ENCODE measurements at regions not wholly inside any gene's neighbourhood (a gene's known extent, or its start where the extent isn't known, plus 50 kb on each side); places are given as distances from the start of the nearest gene placed in this dataset.

DNA sequence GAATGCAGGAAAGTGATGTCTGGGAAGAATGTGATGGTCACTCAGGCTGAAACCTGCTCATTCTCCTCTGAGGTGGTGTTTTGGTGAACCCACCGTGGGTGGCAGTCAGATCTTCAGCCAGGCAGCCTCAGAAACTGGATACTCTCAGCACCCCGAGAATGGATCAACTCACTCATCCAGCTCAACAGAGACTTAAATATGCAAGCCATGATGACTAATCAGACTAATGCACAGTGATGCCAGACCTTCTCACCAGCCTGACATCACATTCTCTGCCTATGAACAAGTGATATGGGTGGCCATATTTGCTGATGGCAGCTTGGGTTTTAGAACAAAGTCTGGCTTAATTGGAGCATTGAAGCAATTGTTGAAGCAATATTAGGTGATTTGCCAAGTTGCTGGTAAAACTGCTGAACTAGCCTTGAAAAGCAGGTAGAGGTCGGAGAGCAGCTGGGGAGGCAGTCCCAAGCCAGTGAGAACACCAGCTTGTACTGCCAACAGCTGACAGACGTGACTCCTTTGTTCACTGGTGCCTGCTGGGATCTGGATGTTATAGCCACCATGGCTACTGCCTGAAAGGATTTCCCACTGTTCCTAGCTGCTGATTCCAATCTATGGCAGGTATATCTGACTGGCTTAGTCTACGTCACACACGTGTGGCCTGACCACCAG lies 608.1 kb downstream of the MID1IP1 start:
- POLR2A ChIA-PET, result interaction anchor here (0.6 kb wide), 1 partner anchor 257 kb away, joined by 3 read pairs; no protein-coding TSS in a partner anchor
- H3K4me2 ChIP-seq (ENCODE audit: insufficient read depth, low read length), result no peak overlapping the region
- FAIRE-seq (no peak), DNase-seq (ENCODE audit: extremely low read depth in 1 of 4, low spot score in 3 of 4) (no peak), ATAC-seq (no peak)
- H3K9ac ChIP-seq (ENCODE audit: insufficient read depth in 1 of 2, low read depth in 2 of 2, low read length in 2 of 2), result no peak overlapping the region
- TF ChIP-seq, protein P1, sequence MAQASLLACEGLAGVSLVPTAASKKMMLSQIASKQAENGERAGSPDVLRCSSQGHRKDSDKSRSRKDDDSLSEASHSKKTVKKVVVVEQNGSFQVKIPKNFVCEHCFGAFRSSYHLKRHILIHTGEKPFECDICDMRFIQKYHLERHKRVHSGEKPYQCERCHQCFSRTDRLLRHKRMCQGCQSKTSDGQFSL (CRISPR knock-in tag; IDR thresholded peaks at IDR 0.05), result no peak
- TF ChIP-seq, protein P1 (tag; IDR thresholded peaks at IDR 0.05), result no peak
- in situ Hi-C loops (cut with MboI) (no loop called here), intact Hi-C loops (cut with micrococcal nuclease) (no loop called here)
- no TSS peak for BruUV-seq (replicated peaks)
- CTCF ChIA-PET (ENCODE audit: low intra/inter-chr PET ratio), result no interaction called here
- WGBS (ENCODE audit: insufficient coverage, low coverage, missing lambda C conversion rate), result 3% methylated on average over 6 of the region's 6 CpGs
- no peak overlapping the region for H3K4me3 ChIP-seq
- no peaks in the 10 kb centered on the region for H3K9me1 ChIP-seq (ENCODE audit: control insufficient read depth, insufficient read depth, low read length)
- no peaks in the 10 kb centered on the region for H3K36me3 ChIP-seq (ENCODE audit: control insufficient read depth, insufficient read depth, low read length)
- no peaks in the 10 kb centered on the region; a peak in 1 of 5 replicates for H3K4me1 ChIP-seq (replicated peaks in 1 of 2; ENCODE audit: control insufficient read depth in 2 of 2, insufficient read depth in 2 of 2, low read length in 2 of 2)
- H4K20me1 ChIP-seq (replicated peaks; ENCODE audit: control insufficient read depth, insufficient read depth, low read length), result no peaks in the 10 kb centered on the region
- H3K27ac ChIP-seq (ENCODE audit: extremely low read depth, low read depth, low read length), result no peak overlapping the region
- no peaks in the 10 kb centered on the region for H3K9me3 ChIP-seq (replicated peaks; ENCODE audit: control insufficient read depth, insufficient read depth, low read depth, low read length)
- H3K27me3 ChIP-seq (ENCODE audit: control insufficient read depth in 2 of 2, insufficient read depth in 2 of 2, low read length in 2 of 2), result peaks cover 0 to 14% of the 10 kb centered on the region in 2 experiments; a peak in 3 of 5 replicates
- H2AFZ ChIP-seq (ENCODE audit: low read depth, low read length), result no peak overlapping the region
- no peaks in the 10 kb centered on the region for H3K79me2 ChIP-seq (ENCODE audit: control insufficient read depth, insufficient read depth, low read length)

- POLR2A ChIA-PET, result no interaction called here
- H3K36me3 ChIP-seq (ENCODE audit: control insufficient read depth, insufficient read depth, low read length), result no peaks in the 10 kb centered on the region
- TF ChIP-seq DDX20 (tag; IDR thresholded peaks at IDR 0.05; ENCODE audit: low read depth) (no peak), ZNF408 (CRISPR knock-in tag; IDR thresholded peaks at IDR 0.05; ENCODE audit: low read depth) (no peak), NR0B1 (IDR thresholded peaks at IDR 0.05; ENCODE audit: partially characterized antibody) (no peak), SMAD1 (IDR thresholded peaks at IDR 0.05; ENCODE audit: low read depth, low read length, partially characterized antibody) (no peak), ERF (CRISPR knock-in tag; IDR thresholded peaks at IDR 0.05) (no peak), ZFX (CRISPR knock-in tag; IDR thresholded peaks at IDR 0.05) (no peak), BDP1 (IDR thresholded peaks at IDR 0.05; ENCODE audit: insufficient read depth, insufficient read length) (no peak), PRMT5 (CRISPR knock-in tag; IDR thresholded peaks at IDR 0.05) (no peak), ATF7 (IDR thresholded peaks at IDR 0.05) (no peak)
Measured at GRCh38 chrX:39414290-39414854, 613.1 kb downstream of the MID1IP1 start.

More at GRCh38 chrX:39414290-39414854, 613.1 kb downstream of the MID1IP1 start:
- Histone ChIP-seq H3K4me3 (no peak overlapping the region), H4K20me1 (replicated peaks; ENCODE audit: control insufficient read depth, insufficient read depth, low read length) (no peaks in the 10 kb centered on the region), H3K4me2 (ENCODE audit: insufficient read depth, low read length) (no peak overlapping the region), H3K79me2 (ENCODE audit: control insufficient read depth, insufficient read depth, low read length) (no peaks in the 10 kb centered on the region), H3K9me1 (ENCODE audit: control insufficient read depth, insufficient read depth, low read length) (no peaks in the 10 kb centered on the region), H3K27ac (ENCODE audit: extremely low read depth, low read depth, low read length) (no peak overlapping the region), H3K9me3 (replicated peaks; ENCODE audit: control insufficient read depth, insufficient read depth, low read depth, low read length) (no peaks in the 10 kb centered on the region), H3K27me3 (ENCODE audit: control insufficient read depth in 2 of 2, insufficient read depth in 2 of 2, low read length in 2 of 2) (peaks cover 0 to 14% of the 10 kb centered on the region in 2 experiments; a peak in 2 of 5 replicates), H3K9ac (ENCODE audit: insufficient read depth in 1 of 2, low read depth in 2 of 2, low read length in 2 of 2) (no peak overlapping the region), H3K4me1 (replicated peaks in 1 of 2; ENCODE audit: control insufficient read depth in 2 of 2, insufficient read depth in 2 of 2, low read length in 2 of 2) (no peaks in the 10 kb centered on the region; a peak in 1 of 5 replicates), H2AFZ (ENCODE audit: low read depth, low read length) (no peak overlapping the region)
- intact Hi-C loops (cut with micrococcal nuclease) (no loop called here), in situ Hi-C loops (cut with MboI) (no loop called here)
- WGBS (ENCODE audit: insufficient coverage, low coverage, missing lambda C conversion rate), result 2% methylated on average over 5 of the region's 5 CpGs
- no peak for ATAC-seq
- no TSS peak for BruUV-seq (replicated peaks)
- DNase-seq (ENCODE audit: extremely low read depth in 1 of 4, low spot score in 3 of 4), result no peak
- CTCF ChIA-PET (ENCODE audit: low intra/inter-chr PET ratio), result no interaction called here
- FAIRE-seq, result no peak
